ENCODE measurements at regions not wholly inside any gene's neighbourhood (a gene's known extent, or its start where the extent isn't known, plus 50 kb on each side); places are given as distances from the start of the nearest gene placed in this dataset.

DNA sequence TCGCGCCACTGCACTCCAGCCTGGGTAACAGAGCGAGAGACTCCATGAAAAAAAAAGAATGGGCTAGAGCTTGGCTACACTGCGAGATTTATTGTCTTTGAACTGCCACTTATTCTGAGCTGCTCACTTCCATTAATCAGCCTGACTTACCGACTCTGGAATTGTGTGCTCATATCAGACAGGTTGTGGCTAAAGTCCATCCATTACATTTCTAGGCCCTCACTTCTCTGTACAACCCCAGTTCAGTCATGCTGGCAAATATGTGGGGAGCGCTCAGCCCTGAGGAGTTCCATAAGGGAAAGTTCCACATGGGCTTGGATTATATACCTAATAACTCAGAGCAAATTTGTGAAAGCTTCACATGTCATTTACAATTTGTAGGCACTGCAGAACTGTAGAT lies 270.6 kb downstream of the TRIML1 start:
- ChIA-PET CTCF (no interaction called here), POLR2A (no interaction called here)
- ATAC-seq (no peak), DNase-seq (ENCODE audit: low read depth, low spot score) (no peak)
- intact Hi-C loops (cut with micrococcal nuclease; ENCODE audit: unreplicated experiment) (loop anchor here (5.0 kb wide), 1 partner anchor 803 kb away; no protein-coding TSS in a partner anchor), in situ Hi-C loops (cut with HindIII; ENCODE audit: low pct_unique_long_range_greater_than_20kb, low sequenced_read_pairs) (no loop called here)
- Histone ChIP-seq H3K4me1 (ENCODE audit: control insufficient read depth, insufficient read depth, low read length) (no peaks in the 10 kb centered on the region), H3K9me3 (ENCODE audit: control insufficient read depth, insufficient read depth, low read depth, low read length) (no peaks in the 10 kb centered on the region), H3K4me3 (ENCODE audit: low read depth in 2 of 2, low read length in 2 of 2) (no peak overlapping the region), H3K27me3 (ENCODE audit: control insufficient read depth, insufficient read depth, low read length) (no peaks in the 10 kb centered on the region), H3K36me3 (ENCODE audit: control insufficient read depth, insufficient read depth, low read length) (no peaks in the 10 kb centered on the region), H3K27ac (ENCODE audit: low read length) (no peak overlapping the region)
- TF ChIP-seq CTCF (IDR thresholded peaks at IDR 0.05), result no peak
- no peak for TF ChIP-seq SIN3A (IDR thresholded peaks at IDR 0.05; ENCODE audit: borderline replicate concordance, insufficient read depth, low read depth, low read length)
- TF ChIP-seq, protein P1, sequence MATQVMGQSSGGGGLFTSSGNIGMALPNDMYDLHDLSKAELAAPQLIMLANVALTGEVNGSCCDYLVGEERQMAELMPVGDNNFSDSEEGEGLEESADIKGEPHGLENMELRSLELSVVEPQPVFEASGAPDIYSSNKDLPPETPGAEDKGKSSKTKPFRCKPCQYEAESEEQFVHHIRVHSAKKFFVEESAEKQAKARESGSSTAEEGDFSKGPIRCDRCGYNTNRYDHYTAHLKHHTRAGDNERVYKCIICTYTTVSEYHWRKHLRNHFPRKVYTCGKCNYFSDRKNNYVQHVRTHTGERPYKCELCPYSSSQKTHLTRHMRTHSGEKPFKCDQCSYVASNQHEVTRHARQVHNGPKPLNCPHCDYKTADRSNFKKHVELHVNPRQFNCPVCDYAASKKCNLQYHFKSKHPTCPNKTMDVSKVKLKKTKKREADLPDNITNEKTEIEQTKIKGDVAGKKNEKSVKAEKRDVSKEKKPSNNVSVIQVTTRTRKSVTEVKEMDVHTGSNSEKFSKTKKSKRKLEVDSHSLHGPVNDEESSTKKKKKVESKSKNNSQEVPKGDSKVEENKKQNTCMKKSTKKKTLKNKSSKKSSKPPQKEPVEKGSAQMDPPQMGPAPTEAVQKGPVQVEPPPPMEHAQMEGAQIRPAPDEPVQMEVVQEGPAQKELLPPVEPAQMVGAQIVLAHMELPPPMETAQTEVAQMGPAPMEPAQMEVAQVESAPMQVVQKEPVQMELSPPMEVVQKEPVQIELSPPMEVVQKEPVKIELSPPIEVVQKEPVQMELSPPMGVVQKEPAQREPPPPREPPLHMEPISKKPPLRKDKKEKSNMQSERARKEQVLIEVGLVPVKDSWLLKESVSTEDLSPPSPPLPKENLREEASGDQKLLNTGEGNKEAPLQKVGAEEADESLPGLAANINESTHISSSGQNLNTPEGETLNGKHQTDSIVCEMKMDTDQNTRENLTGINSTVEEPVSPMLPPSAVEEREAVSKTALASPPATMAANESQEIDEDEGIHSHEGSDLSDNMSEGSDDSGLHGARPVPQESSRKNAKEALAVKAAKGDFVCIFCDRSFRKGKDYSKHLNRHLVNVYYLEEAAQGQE (IDR thresholded peaks at IDR 0.05; ENCODE audit: insufficient read depth in 1 of 2, low read depth in 2 of 2, low read length in 1 of 2), result no peak
- TF ChIP-seq POLR2AphosphoS5 (IDR thresholded peaks at IDR 0.05; ENCODE audit: low read depth, low read length), result no peak
- TF ChIP-seq TCF7L2 (IDR thresholded peaks at IDR 0.05; ENCODE audit: low read depth, low read length), result no peak
- no TSS peak for BruUV-seq (replicated peaks)

- no peaks in the 10 kb centered on the region for H3K27me3 ChIP-seq (ENCODE audit: control insufficient read depth, insufficient read depth, low read length)
- TF ChIP-seq, protein P1 (IDR thresholded peaks at IDR 0.05; ENCODE audit: insufficient read depth in 1 of 2, low read depth in 2 of 2, low read length in 1 of 2), result no peak
- DNase-seq (ENCODE audit: low read depth, low spot score), result no peak
- POLR2A ChIA-PET, result no interaction called here
- H3K4me3 ChIP-seq (ENCODE audit: low read depth in 2 of 2, low read length in 2 of 2), result no peak overlapping the region
- no peaks in the 10 kb centered on the region for H3K9me3 ChIP-seq (ENCODE audit: control insufficient read depth, insufficient read depth, low read depth, low read length)
- in situ Hi-C loops (cut with HindIII; ENCODE audit: low pct_unique_long_range_greater_than_20kb, low sequenced_read_pairs), result no loop called here
- CTCF ChIA-PET, result no interaction called here
- no peaks in the 10 kb centered on the region for H3K4me1 ChIP-seq (ENCODE audit: control insufficient read depth, insufficient read depth, low read length)
- no peak overlapping the region for H3K27ac ChIP-seq (ENCODE audit: low read length)
- ATAC-seq, result no peak
- intact Hi-C loops (cut with micrococcal nuclease; ENCODE audit: unreplicated experiment), result loop anchor here (5.0 kb wide), 1 partner anchor 805 kb away; no protein-coding TSS in a partner anchor
- H3K36me3 ChIP-seq (ENCODE audit: control insufficient read depth, insufficient read depth, low read length), result no peaks in the 10 kb centered on the region
- BruUV-seq (replicated peaks), result no TSS peak
These were observed 272.6 kb downstream of the TRIML1 start for GRCh38 chr4:188411805-188412204.
